ENCODE measurements at regions not wholly inside any gene's neighbourhood (a gene's known extent, or its start where the extent isn't known, plus 50 kb on each side); places are given as distances from the start of the nearest gene placed in this dataset.

- no peak overlapping the region for H3K9ac ChIP-seq
- no peak overlapping the region for H2AFZ ChIP-seq
- H3K9me3 ChIP-seq (ENCODE audit: control insufficient read depth, low read length) = no peaks in the 10 kb centered on the region
- H3K4me1 ChIP-seq = no peaks in the 10 kb centered on the region
- H3K79me2 ChIP-seq = no peaks in the 10 kb centered on the region
- no peak overlapping the region for H3K27ac ChIP-seq
- no peaks in the 10 kb centered on the region for H3K27me3 ChIP-seq (ENCODE audit: control insufficient read depth, insufficient read depth, low read length)
- H3K36me3 ChIP-seq (ENCODE audit: control insufficient read depth, insufficient read depth, low read length) = no peaks in the 10 kb centered on the region
- no peak for TF ChIP-seq CTCF (IDR thresholded peaks at IDR 0.05)
- H3K4me3 ChIP-seq (ENCODE audit: low read depth, low read length) = no peak overlapping the region
- no peak overlapping the region for H3K4me2 ChIP-seq (ENCODE audit: low read length)
These were observed 454.5 kb downstream of the BCAT1 start for GRCh38 chr12:24494401-24494800.

- Histone ChIP-seq H3K4me3 (ENCODE audit: low read depth, low read length) (no peak overlapping the region), H3K27me3 (ENCODE audit: control insufficient read depth, insufficient read depth, low read length) (no peaks in the 10 kb centered on the region), H3K79me2 (no peaks in the 10 kb centered on the region), H3K27ac (no peak overlapping the region), H2AFZ (no peak overlapping the region), H3K4me2 (ENCODE audit: low read length) (no peak overlapping the region), H3K9me3 (ENCODE audit: control insufficient read depth, low read length) (no peaks in the 10 kb centered on the region), H3K4me1 (no peaks in the 10 kb centered on the region), H3K36me3 (ENCODE audit: control insufficient read depth, insufficient read depth, low read length) (no peaks in the 10 kb centered on the region), H3K9ac (no peak overlapping the region)
- no peak for TF ChIP-seq CTCF (IDR thresholded peaks at IDR 0.05)
These were observed 456.9 kb downstream of the BCAT1 start for GRCh38 chr12:24491968-24492367.

- Histone ChIP-seq H3K36me3 (ENCODE audit: control insufficient read depth, insufficient read depth, low read length) (no peaks in the 10 kb centered on the region), H3K27ac (no peak overlapping the region), H2AFZ (no peak overlapping the region), H3K9me3 (ENCODE audit: control insufficient read depth, low read length) (no peaks in the 10 kb centered on the region), H3K4me2 (ENCODE audit: low read length) (no peak overlapping the region), H3K4me1 (no peaks in the 10 kb centered on the region), H3K27me3 (ENCODE audit: control insufficient read depth, insufficient read depth, low read length) (no peaks in the 10 kb centered on the region), H3K79me2 (no peaks in the 10 kb centered on the region), H3K9ac (no peak overlapping the region), H3K4me3 (ENCODE audit: low read depth, low read length) (no peak overlapping the region)
- TF ChIP-seq CTCF (IDR thresholded peaks at IDR 0.05) = no peak
These were observed 459.0 kb downstream of the BCAT1 start for GRCh38 chr12:24489939-24490338.

- H3K9me3 ChIP-seq (ENCODE audit: control insufficient read depth, low read length) = no peaks in the 10 kb centered on the region
- H2AFZ ChIP-seq = no peak overlapping the region
- H3K4me2 ChIP-seq (ENCODE audit: low read length) = no peak overlapping the region
- no peaks in the 10 kb centered on the region for H3K4me1 ChIP-seq
- no peaks in the 10 kb centered on the region for H3K36me3 ChIP-seq (ENCODE audit: control insufficient read depth, insufficient read depth, low read length)
- no peaks in the 10 kb centered on the region for H3K27me3 ChIP-seq (ENCODE audit: control insufficient read depth, insufficient read depth, low read length)
- no peak overlapping the region for H3K27ac ChIP-seq
- TF ChIP-seq CTCF (IDR thresholded peaks at IDR 0.05) = no peak
- H3K4me3 ChIP-seq (ENCODE audit: low read depth, low read length) = no peak overlapping the region
- H3K79me2 ChIP-seq = no peaks in the 10 kb centered on the region
- H3K9ac ChIP-seq = no peak overlapping the region
These were observed 459.8 kb downstream of the BCAT1 start for GRCh38 chr12:24488906-24489619.

- H3K4me2 ChIP-seq (ENCODE audit: low read length) = no peak overlapping the region
- H3K27me3 ChIP-seq (ENCODE audit: control insufficient read depth, insufficient read depth, low read length) = no peaks in the 10 kb centered on the region
- no peak overlapping the region for H3K9ac ChIP-seq
- H3K36me3 ChIP-seq (ENCODE audit: control insufficient read depth, insufficient read depth, low read length) = no peaks in the 10 kb centered on the region
- no peaks in the 10 kb centered on the region for H3K79me2 ChIP-seq
- TF ChIP-seq CTCF (IDR thresholded peaks at IDR 0.05) = no peak
- H3K9me3 ChIP-seq (ENCODE audit: control insufficient read depth, low read length) = no peaks in the 10 kb centered on the region
- H3K4me3 ChIP-seq (ENCODE audit: low read depth, low read length) = no peak overlapping the region
- H3K27ac ChIP-seq = no peak overlapping the region
- no peaks in the 10 kb centered on the region for H3K4me1 ChIP-seq
- H2AFZ ChIP-seq = no peak overlapping the region
These were observed 460.8 kb downstream of the BCAT1 start for GRCh38 chr12:24488091-24488596.
